ENCODE measurements at regions not wholly inside any gene's neighbourhood (a gene's known extent, or its start where the extent isn't known, plus 50 kb on each side); places are given as distances from the start of the nearest gene placed in this dataset.

DNA sequence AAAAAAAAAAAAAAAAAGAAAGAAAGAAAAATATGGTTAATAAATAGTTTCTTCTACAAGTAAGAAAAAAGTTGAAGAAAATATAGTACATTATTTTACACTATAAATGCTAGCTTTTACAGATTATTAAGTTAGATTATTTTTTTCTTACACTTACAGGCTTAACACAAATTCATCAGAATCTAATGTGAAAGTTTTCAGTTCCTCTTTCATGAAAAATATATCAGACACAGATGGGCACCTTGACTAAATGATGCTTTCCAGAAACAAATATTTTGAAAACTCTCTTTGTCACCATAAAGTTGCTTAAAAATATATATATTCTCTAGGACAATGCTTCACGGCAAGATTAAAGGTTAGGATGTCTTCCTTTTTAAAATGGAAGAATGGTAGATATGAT is 321.8 kb upstream of the HSF2 start:
- DNase-seq (ENCODE audit: low spot score in 2 of 2), result no peak
- no peaks in the 10 kb centered on the region for H3K9me3 ChIP-seq
- no peak overlapping the region for H3K4me3 ChIP-seq
- H3K4me1 ChIP-seq, result no peaks in the 10 kb centered on the region
- H3K27ac ChIP-seq, result no peak overlapping the region
- no peaks in the 10 kb centered on the region for H3K27me3 ChIP-seq
- H3K36me3 ChIP-seq, result no peaks in the 10 kb centered on the region
- intact Hi-C loops (cut with DNase I), result no loop called here
- TF ChIP-seq, protein P1, sequence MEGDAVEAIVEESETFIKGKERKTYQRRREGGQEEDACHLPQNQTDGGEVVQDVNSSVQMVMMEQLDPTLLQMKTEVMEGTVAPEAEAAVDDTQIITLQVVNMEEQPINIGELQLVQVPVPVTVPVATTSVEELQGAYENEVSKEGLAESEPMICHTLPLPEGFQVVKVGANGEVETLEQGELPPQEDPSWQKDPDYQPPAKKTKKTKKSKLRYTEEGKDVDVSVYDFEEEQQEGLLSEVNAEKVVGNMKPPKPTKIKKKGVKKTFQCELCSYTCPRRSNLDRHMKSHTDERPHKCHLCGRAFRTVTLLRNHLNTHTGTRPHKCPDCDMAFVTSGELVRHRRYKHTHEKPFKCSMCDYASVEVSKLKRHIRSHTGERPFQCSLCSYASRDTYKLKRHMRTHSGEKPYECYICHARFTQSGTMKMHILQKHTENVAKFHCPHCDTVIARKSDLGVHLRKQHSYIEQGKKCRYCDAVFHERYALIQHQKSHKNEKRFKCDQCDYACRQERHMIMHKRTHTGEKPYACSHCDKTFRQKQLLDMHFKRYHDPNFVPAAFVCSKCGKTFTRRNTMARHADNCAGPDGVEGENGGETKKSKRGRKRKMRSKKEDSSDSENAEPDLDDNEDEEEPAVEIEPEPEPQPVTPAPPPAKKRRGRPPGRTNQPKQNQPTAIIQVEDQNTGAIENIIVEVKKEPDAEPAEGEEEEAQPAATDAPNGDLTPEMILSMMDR (IDR thresholded peaks at IDR 0.05), result no peak

DNA sequence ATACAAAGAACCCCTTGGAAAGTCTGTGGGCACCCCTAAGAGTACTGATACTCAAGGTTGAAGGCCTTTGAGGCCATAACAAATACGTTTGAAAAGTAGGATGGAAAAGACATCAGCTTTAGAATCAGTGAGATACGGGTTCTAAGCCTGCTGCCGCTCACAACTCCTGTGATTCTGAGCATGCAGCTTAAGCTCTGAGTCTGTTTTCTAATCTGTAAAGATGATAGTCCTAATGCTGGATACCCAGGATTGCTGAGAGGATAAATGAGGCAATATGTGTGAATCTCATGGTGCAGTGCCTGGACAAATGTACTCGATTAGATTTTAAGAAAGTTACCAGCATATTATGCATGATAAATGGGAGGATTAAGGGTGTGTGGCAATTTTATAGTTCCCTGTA is 321.0 kb upstream of the HSF2 start:
- H3K9me3 ChIP-seq, result no peaks in the 10 kb centered on the region
- H3K27me3 ChIP-seq, result no peaks in the 10 kb centered on the region
- intact Hi-C loops (cut with DNase I), result no loop called here
- H3K36me3 ChIP-seq, result no peaks in the 10 kb centered on the region
- H3K4me1 ChIP-seq, result no peaks in the 10 kb centered on the region
- H3K4me3 ChIP-seq, result no peak overlapping the region
- H3K27ac ChIP-seq, result no peak overlapping the region
- TF ChIP-seq, protein P1 (IDR thresholded peaks at IDR 0.05), result no peak
- no peak for DNase-seq (ENCODE audit: low spot score in 2 of 2)

DNA sequence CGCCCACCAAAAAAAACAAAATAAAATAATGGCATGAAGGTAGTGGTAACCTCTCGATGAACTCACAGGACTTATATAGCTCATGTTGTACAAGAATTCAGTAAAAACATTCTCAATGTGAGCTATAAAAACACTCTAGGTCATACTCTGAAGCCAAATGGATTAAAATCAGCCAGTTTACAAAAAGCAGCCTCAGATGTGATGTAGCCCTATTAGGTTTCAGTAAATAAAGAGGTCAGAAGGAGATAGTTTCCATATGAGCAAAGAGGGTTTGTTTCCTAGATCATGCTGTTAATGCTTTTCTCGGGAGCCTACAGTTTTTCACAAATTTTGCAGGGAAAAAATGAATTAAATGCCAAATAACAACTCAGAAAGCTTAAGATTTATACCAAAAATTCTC is 319.5 kb upstream of the HSF2 start:
- Histone ChIP-seq H3K4me3 (no peak overlapping the region), H3K27me3 (no peaks in the 10 kb centered on the region), H3K27ac (no peak overlapping the region), H3K36me3 (no peaks in the 10 kb centered on the region), H3K4me1 (no peaks in the 10 kb centered on the region), H3K9me3 (no peaks in the 10 kb centered on the region)
- TF ChIP-seq, protein P1 (IDR thresholded peaks at IDR 0.05), result no peak
- intact Hi-C loops (cut with DNase I), result no loop called here
- no peak for DNase-seq (ENCODE audit: low spot score in 2 of 2)

DNA sequence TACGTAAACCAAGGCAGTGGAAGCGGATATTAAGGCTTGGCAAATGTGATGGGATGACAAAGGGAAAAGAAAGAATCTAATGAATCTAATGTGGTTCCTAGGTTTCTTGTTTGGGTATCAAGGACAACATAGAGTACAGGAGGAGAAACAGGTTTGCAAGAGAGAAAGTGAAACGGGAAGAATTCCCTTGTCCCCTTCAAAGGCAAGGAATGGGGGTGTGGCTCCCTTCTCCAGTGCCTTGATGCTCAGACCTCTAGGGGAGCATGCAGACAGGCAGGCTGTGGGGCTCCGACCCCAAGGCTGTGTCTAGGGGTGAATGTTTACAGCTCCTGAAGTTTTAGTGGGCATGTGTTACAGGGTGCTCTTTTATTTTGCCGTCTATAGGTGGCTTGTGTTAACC is 317.5 kb upstream of the HSF2 start:
- H3K4me1 ChIP-seq, result no peaks in the 10 kb centered on the region
- TF ChIP-seq, protein P1 (IDR thresholded peaks at IDR 0.05), result no peak
- H3K36me3 ChIP-seq, result no peaks in the 10 kb centered on the region
- no peak for DNase-seq (ENCODE audit: low spot score in 2 of 2)
- intact Hi-C loops (cut with DNase I), result no loop called here
- no peak overlapping the region for H3K27ac ChIP-seq
- H3K4me3 ChIP-seq, result no peak overlapping the region
- no peaks in the 10 kb centered on the region for H3K9me3 ChIP-seq
- H3K27me3 ChIP-seq, result no peaks in the 10 kb centered on the region

DNA sequence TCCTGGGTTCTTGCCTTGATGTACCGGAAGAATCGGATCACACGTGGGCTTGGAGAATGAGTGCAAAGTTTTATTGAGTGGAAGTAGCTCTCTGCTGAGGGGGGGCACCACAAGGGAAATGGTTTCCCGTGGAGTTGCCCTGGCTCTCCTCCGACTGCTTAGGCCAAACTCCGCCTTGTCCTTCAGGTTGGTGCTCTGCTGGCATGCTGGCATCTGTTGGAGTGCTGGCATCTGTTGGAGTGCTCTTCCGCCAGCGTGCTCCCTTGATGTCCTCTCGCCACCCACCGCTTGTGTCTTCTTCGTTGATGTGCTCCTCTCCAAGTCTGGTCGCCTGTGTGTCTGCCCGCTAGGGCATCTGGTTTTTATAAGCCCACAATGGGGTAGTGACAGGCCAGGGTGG is 317.1 kb upstream of the HSF2 start:
- DNase-seq (ENCODE audit: low spot score in 2 of 2), result no peak

DNA sequence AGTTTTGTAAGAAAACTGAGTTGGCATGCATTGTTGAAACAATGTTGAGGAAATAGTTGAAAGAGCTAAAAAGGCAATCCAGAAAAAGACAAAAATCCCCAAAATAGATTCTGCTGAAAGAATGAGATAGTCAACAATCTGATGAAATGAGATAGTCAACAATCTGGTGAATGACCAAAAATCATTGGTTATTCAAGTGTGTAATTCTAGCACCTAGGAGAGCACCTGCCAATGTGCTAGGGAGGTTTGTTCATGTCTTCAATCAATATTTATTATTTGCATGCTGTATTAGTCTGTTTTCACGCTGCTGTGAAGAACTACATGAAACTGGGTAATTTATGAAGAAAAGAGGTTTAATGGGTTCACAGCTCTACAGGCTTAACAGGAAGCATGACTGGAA is 307.1 kb upstream of the HSF2 start:
- H3K36me3 ChIP-seq, result no peaks in the 10 kb centered on the region
- H3K27ac ChIP-seq, result no peak overlapping the region
- H3K4me1 ChIP-seq, result no peaks in the 10 kb centered on the region
- no peak for DNase-seq (ENCODE audit: low spot score in 2 of 2)
- no peaks in the 10 kb centered on the region for H3K9me3 ChIP-seq
- no peak overlapping the region for H3K4me3 ChIP-seq
- intact Hi-C loops (cut with DNase I), result no loop called here
- H3K27me3 ChIP-seq, result no peaks in the 10 kb centered on the region
- TF ChIP-seq, protein P1 (IDR thresholded peaks at IDR 0.05), result no peak

More for the DNA sequence above, 317.1 kb upstream of the HSF2 start:
- Histone ChIP-seq H3K9me3 (no peaks in the 10 kb centered on the region), H3K4me1 (no peaks in the 10 kb centered on the region), H3K27me3 (no peaks in the 10 kb centered on the region), H3K36me3 (no peaks in the 10 kb centered on the region), H3K27ac (no peak overlapping the region), H3K4me3 (no peak overlapping the region)
- intact Hi-C loops (cut with DNase I), result no loop called here
- TF ChIP-seq, protein P1 (IDR thresholded peaks at IDR 0.05), result no peak

All from ascending aorta (tissue), 2 donors.